CD4-positive, alpha-beta memory T cell (primary cell): ENCODE measurements at regions not wholly inside any gene's neighbourhood (a gene's known extent, or its start where the extent isn't known, plus 50 kb on each side); places are given as distances from the start of the nearest gene placed in this dataset.

ENCODE experiments used
- CTCF ChIA-PET: fragments of 350-600 bp; sonication (Branson Sonifier 250); formaldehyde crosslinking; loops from one replicate; lab custom pipeline; 2021; ENCODE audit warnings: inconsistent platforms; ENCODE audit not compliant: partially characterized antibody; lab: Charles Lee
- POLR2A ChIA-PET: fragments of 350-600 bp; sonication (Branson Sonifier 250); formaldehyde crosslinking; loops from one replicate; lab custom pipeline; 2021; ENCODE audit not compliant: partially characterized antibody; lab: Charles Lee
- DNase-seq, 5 donors: peaks; one replicate each; pipeline versions ENCODE4 v3.0.0 to v3.0.0-alpha.2; 2020 to 2022; ENCODE audit warnings: mixed read lengths in 1 of 5
- H3K27ac ChIP-seq: one replicate; pipeline ENCODE4 v1.7.0; 2013; ENCODE audit warnings: low read depth, low read length
- H3K27me3 ChIP-seq: 2 replicates; pipeline ENCODE4 v1.7.0; 2013; ENCODE audit warnings: mild to moderate bottlenecking, low read length, moderate library complexity; ENCODE audit not compliant: insufficient read depth
- H3K36me3 ChIP-seq: 2 replicates; pipeline ENCODE4 v1.7.0; 2013; ENCODE audit warnings: mild to moderate bottlenecking, low read length, moderate library complexity; ENCODE audit not compliant: insufficient read depth
- H3K4me1 ChIP-seq: 2 replicates; pipeline ENCODE4 v1.7.0; 2013; ENCODE audit warnings: mild to moderate bottlenecking, low read length, moderate library complexity; ENCODE audit not compliant: insufficient read depth
- H3K4me3 ChIP-seq, 2 donors: one replicate each; pipeline ENCODE4 v1.7.0; 2013; ENCODE audit warnings: low read length in 2 of 2, mild to moderate bottlenecking in 1 of 2
- H3K9me3 ChIP-seq, 2 donors: one replicate each; pipeline ENCODE4 v1.7.0; 2013; ENCODE audit warnings: low read length in 2 of 2, control low read depth in 1 of 2; ENCODE audit not compliant: control insufficient read depth in 1 of 2
- H3K27ac Mint-ChIP-seq, 7 donors: one replicate each; pipeline ENCODE4 v1.8.0; 2020 to 2021; ENCODE audit warnings: mixed read lengths in 7 of 7, mild to moderate bottlenecking in 6 of 7, inconsistent platforms in 3 of 7, moderate library complexity in 3 of 7
- H3K27me3 Mint-ChIP-seq, 2 donors: one replicate each; pipeline ENCODE4 v1.8.0; 2020 to 2021; ENCODE audit warnings: mixed read lengths in 2 of 2
- H3K36me3 Mint-ChIP-seq, 2 donors: one replicate each; pipeline ENCODE4 v1.8.0; 2020 to 2021; ENCODE audit warnings: mixed read lengths in 2 of 2, inconsistent platforms in 1 of 2, mild to moderate bottlenecking in 1 of 2
- H3K4me1 Mint-ChIP-seq, 4 donors: one replicate each; pipeline ENCODE4 v1.8.0; 2020 to 2021; ENCODE audit warnings: mixed read lengths in 4 of 4, mild to moderate bottlenecking in 1 of 4
- H3K4me3 Mint-ChIP-seq, 8 donors: one replicate each; pipeline ENCODE4 v1.8.0; 2020 to 2021; ENCODE audit warnings: mixed read lengths in 8 of 8, mild to moderate bottlenecking in 7 of 8, moderate library complexity in 6 of 8, inconsistent platforms in 3 of 8
- H3K9me3 Mint-ChIP-seq, 8 donors: one replicate each; pipeline ENCODE4 v1.8.0; 2020 to 2021; ENCODE audit warnings: mixed read lengths in 8 of 8, mild to moderate bottlenecking in 5 of 8, inconsistent platforms in 3 of 8, moderate library complexity in 1 of 8
- intact Hi-C: fragments of 100-400 bp; cut with micrococcal nuclease; formaldehyde crosslinking; loops from one replicate; pipeline ENCODE4 v1.15.1; 2023

GRCh38 chr11:34830648-34831047, 85.5 kb downstream of the APIP start:
- Histone ChIP-seq H3K4me3 (no peak overlapping the region), H3K4me1 (no peaks in the 10 kb centered on the region), H3K36me3 (no peaks in the 10 kb centered on the region), H3K27ac (no peak overlapping the region), H3K9me3 (no peaks in the 10 kb centered on the region), H3K27me3 (no peaks in the 10 kb centered on the region)
- no peak for DNase-seq
- Mint-ChIP-seq H3K4me1 (no peaks in the 10 kb centered on the region), H3K27me3 (peaks cover 2 to 4% of the 10 kb centered on the region in 2 donors), H3K27ac (no peak overlapping the region), H3K9me3 (peaks cover 0 to 5% (median 0%) of the 10 kb centered on the region in 8 donors), H3K4me3 (no peak overlapping the region), H3K36me3 (no peaks in the 10 kb centered on the region)
- CTCF ChIA-PET: no interaction called here
- POLR2A ChIA-PET: no interaction called here
- intact Hi-C loops: no loop called here

DNA sequence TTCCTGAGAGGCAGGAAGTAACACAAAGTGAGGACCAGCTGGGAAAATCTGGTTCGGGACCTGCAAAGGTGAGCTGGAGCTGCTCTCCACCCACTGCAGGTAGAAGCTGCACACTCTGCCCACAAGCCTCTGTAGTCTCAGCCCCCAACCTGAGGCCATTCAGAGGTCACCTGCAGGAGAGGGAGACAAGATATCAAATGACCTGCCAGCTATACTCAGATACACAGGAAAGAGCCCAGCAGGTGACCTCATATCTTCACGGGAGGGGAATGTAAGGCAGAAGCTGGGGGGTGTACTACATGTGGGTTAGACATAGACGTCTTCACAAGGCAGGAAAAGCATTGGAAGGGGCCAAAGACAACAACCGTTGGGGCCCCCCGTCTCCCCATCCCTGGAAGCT, 86.1 kb downstream of the APIP start:
- intact Hi-C loops: no loop called here
- CTCF ChIA-PET: no interaction called here
- no peaks in the 10 kb centered on the region for H3K36me3 Mint-ChIP-seq
- no peaks in the 10 kb centered on the region for H3K4me1 ChIP-seq
- peaks cover 2% of the 10 kb centered on the region in 2 donors for H3K27me3 Mint-ChIP-seq
- H3K9me3 ChIP-seq: no peaks in the 10 kb centered on the region
- POLR2A ChIA-PET: no interaction called here
- H3K36me3 ChIP-seq: no peaks in the 10 kb centered on the region
- no peak overlapping the region for H3K4me3 ChIP-seq
- H3K27ac Mint-ChIP-seq: no peak overlapping the region
- H3K4me3 Mint-ChIP-seq: no peak overlapping the region
- H3K27ac ChIP-seq: no peak overlapping the region
- H3K4me1 Mint-ChIP-seq: no peaks in the 10 kb centered on the region
- H3K9me3 Mint-ChIP-seq: peaks cover 0 to 5% (median 0%) of the 10 kb centered on the region in 8 donors
- no peaks in the 10 kb centered on the region for H3K27me3 ChIP-seq
- no peak for DNase-seq

GRCh38 chr11:34827228-34827627, 89.0 kb downstream of the APIP start:
- H3K9me3 Mint-ChIP-seq: no peaks in the 10 kb centered on the region
- H3K4me3 ChIP-seq: no peak overlapping the region
- peaks cover 2 to 5% of the 10 kb centered on the region in 2 donors for H3K27me3 Mint-ChIP-seq
- no peak overlapping the region for H3K27ac ChIP-seq
- no peaks in the 10 kb centered on the region for H3K4me1 ChIP-seq
- CTCF ChIA-PET: no interaction called here
- no peaks in the 10 kb centered on the region for H3K9me3 ChIP-seq
- intact Hi-C loops: no loop called here
- no peaks in the 10 kb centered on the region for H3K36me3 Mint-ChIP-seq
- no peak overlapping the region for H3K27ac Mint-ChIP-seq
- H3K27me3 ChIP-seq: no peaks in the 10 kb centered on the region
- no peaks in the 10 kb centered on the region for H3K36me3 ChIP-seq
- POLR2A ChIA-PET: no interaction called here
- no peak for DNase-seq
- H3K4me3 Mint-ChIP-seq: no peak overlapping the region
- no peaks in the 10 kb centered on the region for H3K4me1 Mint-ChIP-seq

GRCh38 chr11:34826384-34826726, 89.8 kb downstream of the APIP start:
- H3K4me1 ChIP-seq: no peaks in the 10 kb centered on the region
- H3K4me3 ChIP-seq: no peak overlapping the region
- no peaks in the 10 kb centered on the region for H3K9me3 ChIP-seq
- CTCF ChIA-PET: no interaction called here
- no peak overlapping the region for H3K4me3 Mint-ChIP-seq
- no peaks in the 10 kb centered on the region for H3K4me1 Mint-ChIP-seq
- H3K36me3 Mint-ChIP-seq: no peaks in the 10 kb centered on the region
- no peak overlapping the region for H3K27ac Mint-ChIP-seq
- H3K36me3 ChIP-seq: no peaks in the 10 kb centered on the region
- no peak overlapping the region for H3K27ac ChIP-seq
- intact Hi-C loops: no loop called here
- peaks cover 2 to 8% of the 10 kb centered on the region in 2 donors for H3K27me3 Mint-ChIP-seq
- H3K27me3 ChIP-seq: no peaks in the 10 kb centered on the region
- no peak for DNase-seq
- peaks cover 0 to 1% (median 0%) of the 10 kb centered on the region in 8 donors for H3K9me3 Mint-ChIP-seq
- POLR2A ChIA-PET: no interaction called here

GRCh38 chr11:34825670-34826383, 90.4 kb downstream of the APIP start:
- no peak overlapping the region for H3K4me3 Mint-ChIP-seq
- no peaks in the 10 kb centered on the region for H3K4me1 Mint-ChIP-seq
- intact Hi-C loops: no loop called here
- Histone ChIP-seq H3K4me3 (no peak overlapping the region), H3K27ac (no peak overlapping the region), H3K9me3 (no peaks in the 10 kb centered on the region), H3K36me3 (no peaks in the 10 kb centered on the region), H3K27me3 (no peaks in the 10 kb centered on the region), H3K4me1 (no peaks in the 10 kb centered on the region)
- no peak for DNase-seq
- peaks cover 2 to 9% of the 10 kb centered on the region in 2 donors for H3K27me3 Mint-ChIP-seq
- H3K27ac Mint-ChIP-seq: no peak overlapping the region
- peaks cover 0 to 1% (median 0%) of the 10 kb centered on the region in 8 donors for H3K9me3 Mint-ChIP-seq
- ChIA-PET POLR2A (no interaction called here), CTCF (no interaction called here)
- no peaks in the 10 kb centered on the region for H3K36me3 Mint-ChIP-seq

- Mint-ChIP-seq H3K27me3 (peaks cover 2 to 9% of the 10 kb centered on the region in 2 donors), H3K4me3 (no peak overlapping the region), H3K4me1 (peaks cover 0 to 4% (median 2%) of the 10 kb centered on the region in 4 donors), H3K36me3 (no peaks in the 10 kb centered on the region), H3K9me3 (peaks cover 0 to 1% (median 0%) of the 10 kb centered on the region in 8 donors), H3K27ac (no peak overlapping the region)
- Histone ChIP-seq H3K36me3 (no peaks in the 10 kb centered on the region), H3K4me3 (no peak overlapping the region), H3K27me3 (no peaks in the 10 kb centered on the region), H3K27ac (no peak overlapping the region), H3K9me3 (no peaks in the 10 kb centered on the region), H3K4me1 (peaks cover 2% of the 10 kb centered on the region)
- POLR2A ChIA-PET: no interaction called here
- no peak for DNase-seq
- intact Hi-C loops: no loop called here
- CTCF ChIA-PET: no interaction called here
Observed at GRCh38 chr11:34825315-34825669, 90.9 kb downstream of the APIP start.

GRCh38 chr11:34824425-34824824, 91.8 kb downstream of the APIP start:
- no peak overlapping the region for H3K27ac ChIP-seq
- ChIA-PET CTCF (no interaction called here), POLR2A (no interaction called here)

More at GRCh38 chr11:34824425-34824824, 91.8 kb downstream of the APIP start:
- Histone ChIP-seq H3K36me3 (no peaks in the 10 kb centered on the region), H3K4me3 (no peak overlapping the region), H3K27me3 (no peaks in the 10 kb centered on the region), H3K9me3 (no peaks in the 10 kb centered on the region), H3K4me1 (peaks cover 9% of the 10 kb centered on the region)
- peaks cover 0 to 11% (median 10%) of the 10 kb centered on the region in 4 donors for H3K4me1 Mint-ChIP-seq
- no peak overlapping the region for H3K27ac Mint-ChIP-seq
- H3K9me3 Mint-ChIP-seq: peaks cover 0 to 4% (median 1%) of the 10 kb centered on the region in 8 donors
- H3K36me3 Mint-ChIP-seq: no peaks in the 10 kb centered on the region
- H3K4me3 Mint-ChIP-seq: no peak overlapping the region
- intact Hi-C loops: no loop called here
- H3K27me3 Mint-ChIP-seq: peaks cover 2 to 9% of the 10 kb centered on the region in 2 donors
- no peak for DNase-seq
